OCI-LY3 (cell line): ENCODE measurements at regions not wholly inside any gene's neighbourhood (a gene's known extent, or its start where the extent isn't known, plus 50 kb on each side); places are given as distances from the start of the nearest gene placed in this dataset.
"Not testable (repeated sequence)": the region's sequence is repeated elsewhere in the genome, so short reads cannot be mapped to it uniquely, and the experiment has no call there.

Experiments
- H2AFZ ChIP-seq: fragments of 200-600, 300-600 bp; shearing (Covaris generic); 2 replicates; pipeline ENCODE4 v1.6.0; 2014; ENCODE audit warnings: antibody characterized with exemption, low read depth, low read length
- H3K27ac ChIP-seq: fragments of 200-600, 300-600 bp; sonication (generic); 2 replicates; pipeline ENCODE4 v1.5.1; 2014; ENCODE audit warnings: mild to moderate bottlenecking, low read length, moderate library complexity, mixed read lengths
- H3K27me3 ChIP-seq: fragments of 200-600, 300-600 bp; sonication (generic); 2 replicates; pipeline ENCODE4 v1.6.1; 2014; ENCODE audit warnings: low read depth, low read length, mixed read lengths
- H3K36me3 ChIP-seq: fragments of 200-600, 300-600 bp; sonication (generic); replicated peaks from 2 replicates; pipeline ENCODE3; 2014; ENCODE audit warnings: low read depth, low read length, mixed read lengths
- H3K4me1 ChIP-seq: fragments of 300-600, 200-600 bp; sonication (generic); 2 replicates; pipeline ENCODE4 v1.6.1; 2014; ENCODE audit warnings: low read length, mixed read lengths
- H3K4me2 ChIP-seq: fragments of 200-600, 300-600 bp; sonication (generic); 2 replicates; pipeline ENCODE4 v1.6.1; 2014; ENCODE audit warnings: low read length, mixed read lengths
- H3K4me3 ChIP-seq: fragments of 300-600, 200-600 bp; sonication (generic); 2 replicates; pipeline ENCODE4 v1.5.1; 2014; ENCODE audit warnings: antibody characterized with exemption, mild to moderate bottlenecking, low read length, moderate library complexity
- H3K79me2 ChIP-seq: fragments of 300-600, 200-600 bp; shearing (Covaris generic); 2 replicates; pipeline ENCODE4 v1.6.1; 2014; ENCODE audit warnings: mild to moderate bottlenecking, low read length, mixed read lengths
- H3K9ac ChIP-seq: fragments of 300-600, 200-600 bp; shearing (Covaris generic); 2 replicates; pipeline ENCODE4 v1.6.0; 2014; ENCODE audit warnings: mild to moderate bottlenecking, low read length, moderate library complexity
- H3K9me3 ChIP-seq: fragments of 200-600, 300-600 bp; shearing (Covaris generic); 2 replicates; pipeline ENCODE4 v1.6.1; 2014; ENCODE audit warnings: low read length, mixed read lengths; ENCODE audit not compliant: insufficient read depth
- H4K20me1 ChIP-seq: fragments of 200-600, 300-600 bp; sonication (generic); 2 replicates; pipeline ENCODE4 v1.6.1; 2016; ENCODE audit warnings: low read length, mixed read lengths; ENCODE audit not compliant: insufficient read depth
- CTCF ChIP-seq: fragments of 200-600, 300-600 bp; sonication (generic); IDR thresholded peaks from 2 replicates; pipeline ENCODE4 v1.5.1; 2014; ENCODE audit warnings: antibody characterized with exemption, low read length, low read depth
- EZH2phosphoT487 ChIP-seq: fragments of 200-600 bp; shearing (Covaris generic); IDR thresholded peaks from 2 replicates; pipeline ENCODE4 v1.6.1; 2018; ENCODE audit warnings: antibody characterized with exemption, mixed run types, low read depth

GRCh38 chr5:174533751-174534241, 190.6 kb upstream of the MSX2 start:
- Histone ChIP-seq H3K36me3 (no peaks in the 10 kb centered on the region), H3K4me3 (no peak overlapping the region), H3K9me3 (no peaks in the 10 kb centered on the region), H3K4me2 (no peak overlapping the region), H3K27ac (no peak overlapping the region), H3K79me2 (no peaks in the 10 kb centered on the region), H2AFZ (no peak overlapping the region; the same call in 1 of the 2 replicates), H3K4me1 (peaks cover 9% of the 10 kb centered on the region), H4K20me1 (no peaks in the 10 kb centered on the region), H3K27me3 (no peaks in the 10 kb centered on the region), H3K9ac (no peak overlapping the region)
- TF ChIP-seq CTCF (no peak), EZH2phosphoT487 (no peak)

- no peak overlapping the region for H3K4me3 ChIP-seq
- H3K79me2 ChIP-seq: no peaks in the 10 kb centered on the region
- H3K36me3 ChIP-seq: no peaks in the 10 kb centered on the region
- no peaks in the 10 kb centered on the region for H4K20me1 ChIP-seq
- H3K27ac ChIP-seq: no peak overlapping the region
- no peaks in the 10 kb centered on the region for H3K27me3 ChIP-seq
- no peak overlapping the region for H3K9ac ChIP-seq
- peaks cover 9% of the 10 kb centered on the region for H3K4me1 ChIP-seq
- no peak overlapping the region for H3K4me2 ChIP-seq
- TF ChIP-seq EZH2phosphoT487 (no peak), CTCF (no peak)
- H3K9me3 ChIP-seq: no peaks in the 10 kb centered on the region
- H2AFZ ChIP-seq: no peak overlapping the region
Measured at GRCh38 chr5:174535669-174536068, 188.7 kb upstream of the MSX2 start.

GRCh38 chr5:174539823-174540222, 184.6 kb upstream of the MSX2 start:
- H3K4me3 ChIP-seq, H3K9ac ChIP-seq, H2AFZ ChIP-seq, H3K9me3 ChIP-seq, H4K20me1 ChIP-seq, H3K4me2 ChIP-seq, H3K27ac ChIP-seq, H3K27me3 ChIP-seq, H3K4me1 ChIP-seq, H3K79me2 ChIP-seq, H3K36me3 ChIP-seq: not testable (repeated sequence)

GRCh38 chr5:174542037-174542436, 182.3 kb upstream of the MSX2 start:
- H4K20me1 ChIP-seq: no peaks in the 10 kb centered on the region
- H3K4me3 ChIP-seq: no peak overlapping the region
- H2AFZ ChIP-seq: no peak overlapping the region
- no peaks in the 10 kb centered on the region for H3K27me3 ChIP-seq
- H3K79me2 ChIP-seq: no peaks in the 10 kb centered on the region
- no peak for TF ChIP-seq EZH2phosphoT487
- no peak for TF ChIP-seq CTCF
- no peak overlapping the region for H3K27ac ChIP-seq
- no peaks in the 10 kb centered on the region for H3K36me3 ChIP-seq
- H3K4me1 ChIP-seq: peaks cover 32% of the 10 kb centered on the region
- H3K9ac ChIP-seq: no peak overlapping the region
- no peak overlapping the region for H3K4me2 ChIP-seq
- H3K9me3 ChIP-seq: no peaks in the 10 kb centered on the region

- TF ChIP-seq CTCF (no peak), EZH2phosphoT487 (no peak)
Measured at GRCh38 chr5:174542471-174542870, 181.9 kb upstream of the MSX2 start.

More at GRCh38 chr5:174542471-174542870, 181.9 kb upstream of the MSX2 start:
- peaks cover 33% of the 10 kb centered on the region for H3K4me1 ChIP-seq
- H4K20me1 ChIP-seq: no peaks in the 10 kb centered on the region
- H3K27ac ChIP-seq: no peak overlapping the region
- no peak overlapping the region for H2AFZ ChIP-seq
- no peaks in the 10 kb centered on the region for H3K27me3 ChIP-seq
- H3K36me3 ChIP-seq: no peaks in the 10 kb centered on the region
- no peak overlapping the region for H3K4me3 ChIP-seq
- H3K4me2 ChIP-seq: no peak overlapping the region
- H3K79me2 ChIP-seq: no peaks in the 10 kb centered on the region
- no peak overlapping the region for H3K9ac ChIP-seq
- no peaks in the 10 kb centered on the region for H3K9me3 ChIP-seq
